GM12892 (cell line): ENCODE measurements at regions not wholly inside any gene's neighbourhood (a gene's known extent, or its start where the extent isn't known, plus 50 kb on each side); places are given as distances from the start of the nearest gene placed in this dataset.

Experiments
- POLR2A ChIP-seq: IDR thresholded peaks from 2 replicates; pipeline ENCODE4 v1.6.1; 2011; ENCODE audit warnings: low read depth, low read length, control low read depth
- POLR2AphosphoS5 ChIP-seq: IDR thresholded peaks from 2 replicates; pipeline ENCODE4 v1.6.1; 2011; ENCODE audit warnings: low read depth, low read length, control low read depth

GRCh38 chr10:78800535-78801320, 268.0 kb upstream of the ZMIZ1 start:
- TF ChIP-seq POLR2A, result no peak
- no peak for TF ChIP-seq POLR2AphosphoS5
